ENCODE measurements at regions not wholly inside any gene's neighbourhood (a gene's known extent, or its start where the extent isn't known, plus 50 kb on each side); places are given as distances from the start of the nearest gene placed in this dataset.

DNA sequence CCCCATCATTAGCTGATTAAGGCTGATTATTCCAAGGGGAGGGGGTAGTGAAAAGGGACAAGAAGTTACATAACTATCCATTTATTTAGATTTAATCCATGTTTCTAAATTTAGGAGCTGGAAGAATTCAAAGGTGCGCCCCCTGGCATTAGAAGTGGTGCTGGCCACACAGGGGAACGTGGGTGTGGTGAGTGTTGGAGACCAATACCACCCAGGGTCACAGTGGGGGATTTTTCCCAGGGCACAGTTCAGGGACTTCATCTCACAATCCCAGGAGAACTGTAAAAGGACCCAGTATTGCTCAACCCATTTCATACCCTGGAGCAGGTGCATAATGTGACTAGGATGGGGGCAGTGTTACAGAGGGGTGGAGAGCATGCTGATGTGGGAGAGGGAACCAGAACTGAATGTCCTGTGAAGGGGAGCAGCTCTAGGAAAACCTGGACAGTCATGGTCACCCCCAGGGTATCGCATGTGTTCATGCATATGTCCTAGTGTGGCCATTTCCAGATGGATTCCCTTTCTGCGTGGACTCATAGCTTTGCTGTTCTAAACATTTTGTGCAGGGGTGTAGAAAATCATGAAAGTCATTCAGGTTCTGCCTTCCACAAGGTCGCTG is 110.3 kb downstream of the LSM3 start:
- no peak overlapping the region for H3K4me2 ChIP-seq
- TF ChIP-seq EZH2phosphoT487 (IDR thresholded peaks at IDR 0.05), result no peak
- TF ChIP-seq, protein P1, sequence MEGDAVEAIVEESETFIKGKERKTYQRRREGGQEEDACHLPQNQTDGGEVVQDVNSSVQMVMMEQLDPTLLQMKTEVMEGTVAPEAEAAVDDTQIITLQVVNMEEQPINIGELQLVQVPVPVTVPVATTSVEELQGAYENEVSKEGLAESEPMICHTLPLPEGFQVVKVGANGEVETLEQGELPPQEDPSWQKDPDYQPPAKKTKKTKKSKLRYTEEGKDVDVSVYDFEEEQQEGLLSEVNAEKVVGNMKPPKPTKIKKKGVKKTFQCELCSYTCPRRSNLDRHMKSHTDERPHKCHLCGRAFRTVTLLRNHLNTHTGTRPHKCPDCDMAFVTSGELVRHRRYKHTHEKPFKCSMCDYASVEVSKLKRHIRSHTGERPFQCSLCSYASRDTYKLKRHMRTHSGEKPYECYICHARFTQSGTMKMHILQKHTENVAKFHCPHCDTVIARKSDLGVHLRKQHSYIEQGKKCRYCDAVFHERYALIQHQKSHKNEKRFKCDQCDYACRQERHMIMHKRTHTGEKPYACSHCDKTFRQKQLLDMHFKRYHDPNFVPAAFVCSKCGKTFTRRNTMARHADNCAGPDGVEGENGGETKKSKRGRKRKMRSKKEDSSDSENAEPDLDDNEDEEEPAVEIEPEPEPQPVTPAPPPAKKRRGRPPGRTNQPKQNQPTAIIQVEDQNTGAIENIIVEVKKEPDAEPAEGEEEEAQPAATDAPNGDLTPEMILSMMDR (IDR thresholded peaks at IDR 0.05), result no peak
- TF ChIP-seq EZH2 (IDR thresholded peaks at IDR 0.05), result no peak
- no peak overlapping the region for H3K27ac ChIP-seq
- no peak overlapping the region for H2AFZ ChIP-seq (replicated peaks)
- no peaks in the 10 kb centered on the region for H3K9me3 ChIP-seq (ENCODE audit: low read depth)
- Mint-ChIP-seq H3K27ac (no peak overlapping the region), H3K9me3 (peaks cover 2% of the 10 kb centered on the region), H3K27me3 (ENCODE audit: insufficient read depth, low read depth) (peaks cover 8% of the 10 kb centered on the region), H3K36me3 (no peaks in the 10 kb centered on the region), H3K4me3 (no peak overlapping the region), H3K4me1 (peaks cover 40% of the 10 kb centered on the region)
- no peak for DNase-seq (ENCODE audit: low spot score)
- peaks cover 14% of the 10 kb centered on the region for H3K4me1 ChIP-seq
- no peaks in the 10 kb centered on the region for H3K79me2 ChIP-seq (ENCODE audit: low read depth)
- no peaks in the 10 kb centered on the region for H3K27me3 ChIP-seq
- no peak overlapping the region for H3K4me3 ChIP-seq
- no peaks in the 10 kb centered on the region for H3F3A ChIP-seq (ENCODE audit: low read depth)
- H3K36me3 ChIP-seq, result no peaks in the 10 kb centered on the region
- H4K20me1 ChIP-seq (ENCODE audit: low read depth), result no peaks in the 10 kb centered on the region
- no peak overlapping the region for H3K9ac ChIP-seq

GRCh38 chr3:14289590-14290461 is 111.2 kb downstream of the LSM3 start:
- no peaks in the 10 kb centered on the region for H3K9me3 ChIP-seq (ENCODE audit: low read depth)
- no peaks in the 10 kb centered on the region for H3K79me2 ChIP-seq (ENCODE audit: low read depth)
- no peaks in the 10 kb centered on the region for H3K27me3 ChIP-seq
- no peak overlapping the region for H3K27ac ChIP-seq
- no peaks in the 10 kb centered on the region for H3K36me3 ChIP-seq
- no peak overlapping the region for H3K9ac ChIP-seq
- H2AFZ ChIP-seq (replicated peaks), result no peak overlapping the region
- H3K4me1 ChIP-seq, result peaks cover 8% of the 10 kb centered on the region
- Mint-ChIP-seq H3K4me3 (no peak overlapping the region), H3K27me3 (ENCODE audit: insufficient read depth, low read depth) (peaks cover 11% of the 10 kb centered on the region), H3K36me3 (no peaks in the 10 kb centered on the region), H3K27ac (no peak overlapping the region), H3K4me1 (peaks cover 33% of the 10 kb centered on the region), H3K9me3 (peaks cover 2% of the 10 kb centered on the region)
- H3F3A ChIP-seq (ENCODE audit: low read depth), result no peaks in the 10 kb centered on the region
- TF ChIP-seq, protein P1 (IDR thresholded peaks at IDR 0.05), result no peak
- TF ChIP-seq EZH2 (IDR thresholded peaks at IDR 0.05), result no peak
- TF ChIP-seq EZH2phosphoT487 (IDR thresholded peaks at IDR 0.05), result no peak
- H3K4me3 ChIP-seq, result no peak overlapping the region
- DNase-seq (ENCODE audit: low spot score), result no peak
- H3K4me2 ChIP-seq, result no peak overlapping the region
- no peaks in the 10 kb centered on the region for H4K20me1 ChIP-seq (ENCODE audit: low read depth)

DNA sequence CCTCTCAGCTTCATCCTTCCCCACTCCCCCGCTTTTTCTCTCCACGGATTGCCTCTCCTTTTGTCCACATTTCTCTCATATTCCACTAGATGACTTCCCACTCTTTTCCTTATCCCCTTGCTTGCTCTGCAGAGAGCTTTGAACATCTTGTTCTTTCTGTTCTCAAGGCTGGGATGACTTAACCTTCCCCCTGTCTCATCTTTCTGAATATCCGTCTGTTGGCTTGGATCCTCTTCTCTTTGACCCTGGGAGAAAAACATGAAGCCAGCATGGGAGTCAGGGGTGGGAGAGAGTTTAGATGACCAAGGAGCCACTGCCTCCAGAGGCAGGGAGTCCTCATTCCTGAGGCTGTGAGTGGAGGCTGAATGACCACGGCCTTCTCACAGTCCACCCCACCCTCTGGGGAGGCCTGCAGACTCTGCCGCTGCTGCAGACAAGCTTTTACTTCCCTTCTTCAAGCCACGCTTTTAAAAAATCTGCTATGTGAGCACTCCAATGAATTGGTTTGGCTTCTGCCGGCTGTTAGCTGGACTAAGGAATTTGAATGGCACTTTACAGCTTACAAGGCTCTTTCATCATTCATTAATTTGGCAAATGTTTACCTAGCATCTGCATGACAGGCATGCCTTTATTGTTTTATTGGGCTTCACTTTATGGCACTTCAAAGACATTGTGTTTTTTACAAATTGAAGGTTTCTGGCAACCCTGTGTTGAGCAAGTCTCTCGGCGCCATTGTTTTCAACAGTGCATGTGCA is 111.6 kb upstream of the SLC6A6 start:
- Histone ChIP-seq H2AFZ (replicated peaks) (peak overlapping the region; percentile 9), H3K4me1 (no peaks in the 10 kb centered on the region), H3K36me3 (no peaks in the 10 kb centered on the region), H3F3A (ENCODE audit: low read depth) (no peaks in the 10 kb centered on the region), H4K20me1 (ENCODE audit: low read depth) (no peaks in the 10 kb centered on the region), H3K9ac (no peak overlapping the region), H3K79me2 (ENCODE audit: low read depth) (no peaks in the 10 kb centered on the region), H3K9me3 (ENCODE audit: low read depth) (no peaks in the 10 kb centered on the region), H3K4me2 (no peak overlapping the region), H3K4me3 (no peak overlapping the region), H3K27me3 (no peaks in the 10 kb centered on the region), H3K27ac (no peak overlapping the region)
- H3K27me3 Mint-ChIP-seq (ENCODE audit: insufficient read depth, low read depth), result peaks cover 6% of the 10 kb centered on the region
- no peak for DNase-seq (ENCODE audit: low spot score)
- no peaks in the 10 kb centered on the region for H3K36me3 Mint-ChIP-seq
- TF ChIP-seq EZH2phosphoT487 (IDR thresholded peaks at IDR 0.05) (no peak), EZH2 (IDR thresholded peaks at IDR 0.05) (no peak)
- TF ChIP-seq, protein P1 (IDR thresholded peaks at IDR 0.05), result no peak
- H3K9me3 Mint-ChIP-seq, result peaks cover 4% of the 10 kb centered on the region
- H3K4me3 Mint-ChIP-seq, result no peak overlapping the region
- H3K4me1 Mint-ChIP-seq, result peaks cover 23% of the 10 kb centered on the region
- H3K27ac Mint-ChIP-seq, result peak overlapping the region; percentile 22
